HG03097 (cell line): ENCODE measurements at regions not wholly inside any gene's neighbourhood (a gene's known extent, or its start where the extent isn't known, plus 50 kb on each side); places are given as distances from the start of the nearest gene placed in this dataset.
A peak's percentile ranks its signal among the peaks of the same experiment; 100 is the strongest.
"Not testable (repeated sequence)": the region's sequence is repeated elsewhere in the genome, so short reads cannot be mapped to it uniquely, and the experiment has no call there.

Experiments
- ATAC-seq: cut with Tn5 transposase; IDR thresholded peaks from one replicate; pipeline ENCODE4 v1.9.1; 2021; ENCODE audit not compliant: unreplicated experiment, low FRiP score

GRCh38 chr5:97998941-97999340 is 774.5 kb upstream of the RGMB start:
- ATAC-seq, result no peak

GRCh38 chr5:98004463-98004862 is 769.0 kb upstream of the RGMB start:
- ATAC-seq, result no peak

- ATAC-seq, result no peak
These were observed 756.7 kb upstream of the RGMB start for GRCh38 chr5:98016771-98017170.

GRCh38 chr5:98030273-98030672 is 743.2 kb upstream of the RGMB start:
- not testable (repeated sequence) for ATAC-seq

GRCh38 chr5:98031036-98031435 is 742.4 kb upstream of the RGMB start:
- not testable (repeated sequence) for ATAC-seq

GRCh38 chr5:98031496-98031895 is 742.0 kb upstream of the RGMB start:
- ATAC-seq, result no peak

- ATAC-seq, result no peak
These were observed 741.5 kb upstream of the RGMB start for GRCh38 chr5:98031926-98032325.

GRCh38 chr5:98041661-98042060 is 731.8 kb upstream of the RGMB start:
- no peak for ATAC-seq

GRCh38 chr5:98042521-98042920 is 730.9 kb upstream of the RGMB start:
- no peak for ATAC-seq

GRCh38 chr5:98042961-98043360 is 730.5 kb upstream of the RGMB start:
- ATAC-seq, result no peak

GRCh38 chr5:98050583-98050982 is 722.9 kb upstream of the RGMB start:
- ATAC-seq, result no peak

GRCh38 chr5:98053170-98053569 is 720.3 kb upstream of the RGMB start:
- no peak for ATAC-seq

- ATAC-seq, result no peak
These were observed 713.3 kb upstream of the RGMB start for GRCh38 chr5:98060148-98060547.

GRCh38 chr5:98064118-98064685 is 709.3 kb upstream of the RGMB start:
- no peak for ATAC-seq

- no peak for ATAC-seq
These were observed 708.1 kb upstream of the RGMB start for GRCh38 chr5:98065261-98065909.

- no peak for ATAC-seq
These were observed 706.6 kb upstream of the RGMB start for GRCh38 chr5:98066910-98067309.

- ATAC-seq, result peak; percentile 58
These were observed 703.5 kb upstream of the RGMB start for GRCh38 chr5:98069876-98070512.

- ATAC-seq, result no peak
These were observed 700.5 kb upstream of the RGMB start for GRCh38 chr5:98072921-98073320.

GRCh38 chr5:98076501-98076900 is 697.0 kb upstream of the RGMB start:
- no peak for ATAC-seq

- no peak for ATAC-seq
These were observed 687.9 kb upstream of the RGMB start for GRCh38 chr5:98085593-98085992.

- ATAC-seq, result no peak
These were observed 678.4 kb upstream of the RGMB start for GRCh38 chr5:98095072-98095471.

GRCh38 chr5:98096155-98096554 is 677.3 kb upstream of the RGMB start:
- ATAC-seq, result no peak
